ENCODE measurements at regions not wholly inside any gene's neighbourhood (a gene's known extent, or its start where the extent isn't known, plus 50 kb on each side); places are given as distances from the start of the nearest gene placed in this dataset.

DNA sequence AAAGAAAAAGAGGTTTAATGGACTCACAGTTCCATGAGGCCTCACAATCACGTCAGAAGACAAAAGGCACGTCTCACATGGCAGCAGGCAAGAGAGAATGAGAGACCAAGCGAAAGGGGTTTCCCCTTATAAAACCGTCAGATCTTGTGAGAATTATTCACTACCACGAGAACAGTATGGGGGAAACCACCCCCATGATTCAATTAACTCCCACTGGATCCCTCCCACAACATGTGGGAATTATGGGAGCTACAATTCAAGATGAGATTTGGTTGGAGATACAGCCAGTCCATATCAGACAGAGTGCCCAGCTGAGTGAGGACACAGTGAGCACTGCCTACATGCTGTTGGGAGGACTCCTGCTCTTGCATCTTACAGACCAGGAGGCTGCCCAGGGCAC, 148.4 kb downstream of the TEX36 start:
- TF ChIP-seq POLR2A (IDR thresholded peaks at IDR 0.05) = no peak
- TF ChIP-seq, protein P1, sequence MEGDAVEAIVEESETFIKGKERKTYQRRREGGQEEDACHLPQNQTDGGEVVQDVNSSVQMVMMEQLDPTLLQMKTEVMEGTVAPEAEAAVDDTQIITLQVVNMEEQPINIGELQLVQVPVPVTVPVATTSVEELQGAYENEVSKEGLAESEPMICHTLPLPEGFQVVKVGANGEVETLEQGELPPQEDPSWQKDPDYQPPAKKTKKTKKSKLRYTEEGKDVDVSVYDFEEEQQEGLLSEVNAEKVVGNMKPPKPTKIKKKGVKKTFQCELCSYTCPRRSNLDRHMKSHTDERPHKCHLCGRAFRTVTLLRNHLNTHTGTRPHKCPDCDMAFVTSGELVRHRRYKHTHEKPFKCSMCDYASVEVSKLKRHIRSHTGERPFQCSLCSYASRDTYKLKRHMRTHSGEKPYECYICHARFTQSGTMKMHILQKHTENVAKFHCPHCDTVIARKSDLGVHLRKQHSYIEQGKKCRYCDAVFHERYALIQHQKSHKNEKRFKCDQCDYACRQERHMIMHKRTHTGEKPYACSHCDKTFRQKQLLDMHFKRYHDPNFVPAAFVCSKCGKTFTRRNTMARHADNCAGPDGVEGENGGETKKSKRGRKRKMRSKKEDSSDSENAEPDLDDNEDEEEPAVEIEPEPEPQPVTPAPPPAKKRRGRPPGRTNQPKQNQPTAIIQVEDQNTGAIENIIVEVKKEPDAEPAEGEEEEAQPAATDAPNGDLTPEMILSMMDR (IDR thresholded peaks at IDR 0.05) = no peak
